ENCODE measurements at regions not wholly inside any gene's neighbourhood (a gene's known extent, or its start where the extent isn't known, plus 50 kb on each side); places are given as distances from the start of the nearest gene placed in this dataset.

- no peak for TF ChIP-seq POLR2A (IDR thresholded peaks at IDR 0.05)
- TF ChIP-seq, protein P1, sequence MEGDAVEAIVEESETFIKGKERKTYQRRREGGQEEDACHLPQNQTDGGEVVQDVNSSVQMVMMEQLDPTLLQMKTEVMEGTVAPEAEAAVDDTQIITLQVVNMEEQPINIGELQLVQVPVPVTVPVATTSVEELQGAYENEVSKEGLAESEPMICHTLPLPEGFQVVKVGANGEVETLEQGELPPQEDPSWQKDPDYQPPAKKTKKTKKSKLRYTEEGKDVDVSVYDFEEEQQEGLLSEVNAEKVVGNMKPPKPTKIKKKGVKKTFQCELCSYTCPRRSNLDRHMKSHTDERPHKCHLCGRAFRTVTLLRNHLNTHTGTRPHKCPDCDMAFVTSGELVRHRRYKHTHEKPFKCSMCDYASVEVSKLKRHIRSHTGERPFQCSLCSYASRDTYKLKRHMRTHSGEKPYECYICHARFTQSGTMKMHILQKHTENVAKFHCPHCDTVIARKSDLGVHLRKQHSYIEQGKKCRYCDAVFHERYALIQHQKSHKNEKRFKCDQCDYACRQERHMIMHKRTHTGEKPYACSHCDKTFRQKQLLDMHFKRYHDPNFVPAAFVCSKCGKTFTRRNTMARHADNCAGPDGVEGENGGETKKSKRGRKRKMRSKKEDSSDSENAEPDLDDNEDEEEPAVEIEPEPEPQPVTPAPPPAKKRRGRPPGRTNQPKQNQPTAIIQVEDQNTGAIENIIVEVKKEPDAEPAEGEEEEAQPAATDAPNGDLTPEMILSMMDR (IDR thresholded peaks at IDR 0.05) = no peak
Observed at GRCh38 chr3:30103186-30103585, 503.2 kb upstream of the TGFBR2 start.
